ENCODE measurements at regions not wholly inside any gene's neighbourhood (a gene's known extent, or its start where the extent isn't known, plus 50 kb on each side); places are given as distances from the start of the nearest gene placed in this dataset.
"Not testable (repeated sequence)": the region's sequence is repeated elsewhere in the genome, so short reads cannot be mapped to it uniquely, and the experiment has no call there.

GRCh38 chr2:174697255-174697654 is 67.0 kb downstream of the CHRNA1 start:
- peak; percentile 50 for DNase-seq

GRCh38 chr2:174694920-174695319 is 69.4 kb downstream of the CHRNA1 start:
- DNase-seq, result no peak

- DNase-seq, result no peak
Measured at GRCh38 chr2:174694196-174694878, 69.9 kb downstream of the CHRNA1 start.

- DNase-seq, result no peak
Measured at GRCh38 chr2:174693344-174693743, 70.9 kb downstream of the CHRNA1 start.

GRCh38 chr2:174692256-174692919 is 71.9 kb downstream of the CHRNA1 start:
- DNase-seq, result no peak

GRCh38 chr2:174691201-174691779 is 73.0 kb downstream of the CHRNA1 start:
- no peak for DNase-seq

GRCh38 chr2:174690026-174690425 is 74.2 kb downstream of the CHRNA1 start:
- no peak for DNase-seq

GRCh38 chr2:174688079-174688478 is 76.2 kb downstream of the CHRNA1 start:
- DNase-seq, result no peak

- DNase-seq, result no peak
Measured at GRCh38 chr2:174686430-174686829, 77.8 kb downstream of the CHRNA1 start.

GRCh38 chr2:174683392-174683759 is 80.9 kb downstream of the CHRNA1 start:
- DNase-seq, result no peak

- peak; percentile 42 for DNase-seq
Measured at GRCh38 chr2:174682578-174683391, 81.5 kb downstream of the CHRNA1 start.

- peak; percentile 17 for DNase-seq
Measured at GRCh38 chr2:174682007-174682577, 82.2 kb downstream of the CHRNA1 start.

GRCh38 chr2:174681099-174682006 is 82.9 kb downstream of the CHRNA1 start:
- no peak for DNase-seq

- no peak for DNase-seq
Measured at GRCh38 chr2:174680221-174680620, 82.6 kb upstream of the WIPF1 start.

- DNase-seq, result no peak
Measured at GRCh38 chr2:174678395-174678794, 80.8 kb upstream of the WIPF1 start.

GRCh38 chr2:174675615-174676014 is 78.0 kb upstream of the WIPF1 start:
- DNase-seq, result no peak

GRCh38 chr2:174673876-174674275 is 76.3 kb upstream of the WIPF1 start:
- DNase-seq, result no peak

- no peak for DNase-seq
Measured at GRCh38 chr2:174673440-174673839, 75.8 kb upstream of the WIPF1 start.

GRCh38 chr2:174671532-174671931 is 73.9 kb upstream of the WIPF1 start:
- DNase-seq, result not testable (repeated sequence)

- DNase-seq, result no peak
Measured at GRCh38 chr2:174670446-174670845, 72.8 kb upstream of the WIPF1 start.

- DNase-seq, result no peak
Measured at GRCh38 chr2:174669336-174669735, 71.7 kb upstream of the WIPF1 start.

GRCh38 chr2:174668075-174668474 is 70.5 kb upstream of the WIPF1 start:
- no peak for DNase-seq

Data from activated T-cell treated with anti-CD3 and anti-CD28 coated beads for 4 hours (primary cell).